H1 (cell line): ENCODE measurements at regions not wholly inside any gene's neighbourhood (a gene's known extent, or its start where the extent isn't known, plus 50 kb on each side); places are given as distances from the start of the nearest gene placed in this dataset.

Experiments
- CTCF ChIA-PET: fragments of 300-600 bp; sonication (Branson Sonifier 250); formaldehyde crosslinking; loops from one replicate; lab custom pipeline; 2021; ENCODE audit not compliant: partially characterized antibody; lab: Charles Lee
- POLR2A ChIA-PET: fragments of 300-600 bp; sonication (Branson Sonifier 250); formaldehyde crosslinking; loops from one replicate; lab custom pipeline; 2021; ENCODE audit warnings: inconsistent platforms; ENCODE audit not compliant: partially characterized antibody; lab: Charles Lee
- DNase-seq, 2 experiments: peaks; one replicate each; pipeline versions ENCODE4 v3.0.0 to v3.0.0-alpha.2; 2010 to 2022; ENCODE audit warnings: low spot score in 2 of 2, low read depth in 1 of 2, mixed read lengths in 1 of 2
- FAIRE-seq: peaks from 2 replicates; lab custom pipeline; 2011; peaks lifted over from hg19 to GRCh38; lab: Jason Lieb, UNC
- H2AFZ ChIP-seq: 2 replicates; pipeline ENCODE4 v1.8.1; 2012; ENCODE audit warnings: low read length, inconsistent platforms
- H2AK5ac ChIP-seq: 2 replicates; pipeline ENCODE4 v1.6.1; 2013; ENCODE audit warnings: low read depth, low read length
- H2BK120ac ChIP-seq: replicated peaks from 2 replicates; pipeline ENCODE3; 2013; ENCODE audit warnings: low read depth, low read length, inconsistent platforms
- H2BK12ac ChIP-seq: 2 replicates; pipeline ENCODE4 v1.6.1; 2013; ENCODE audit warnings: low read depth, low read length
- H2BK15ac ChIP-seq: 2 replicates; pipeline ENCODE4 v1.6.1; 2013; ENCODE audit warnings: low read length
- H2BK20ac ChIP-seq: 2 replicates; pipeline ENCODE4 v1.6.1; 2013; ENCODE audit warnings: low read length
- H2BK5ac ChIP-seq: 2 replicates; pipeline ENCODE4 v1.6.1; 2013; ENCODE audit warnings: low read depth, low read length
- H3K14ac ChIP-seq: 2 replicates; pipeline ENCODE4 v1.6.1; 2013; ENCODE audit warnings: inconsistent platforms; ENCODE audit not compliant: insufficient read length
- H3K18ac ChIP-seq: 2 replicates; pipeline ENCODE4 v1.6.1; 2013; ENCODE audit warnings: low read length; ENCODE audit errors: extremely low read depth
- H3K23ac ChIP-seq: 2 replicates; pipeline ENCODE4 v1.6.1; 2013; ENCODE audit warnings: inconsistent platforms; ENCODE audit not compliant: insufficient read length
- H3K23me2 ChIP-seq: 2 replicates; pipeline ENCODE4 v1.6.1; 2013; ENCODE audit warnings: low read depth, low read length
- H3K27ac ChIP-seq: 2 replicates; pipeline ENCODE4 v1.6.1; 2011; ENCODE audit warnings: low read depth, low read length, inconsistent platforms
- H3K27me3 ChIP-seq, 4 experiments: replicated peaks in 1 of 4; 1 replicate in 1 of 4; 2 replicates in 3 of 4; pipeline versions ENCODE4 v1.6.1 to v1.8.1; 2011 to 2013; ENCODE audit warnings: low read length in 3 of 4, mild to moderate bottlenecking in 3 of 4, inconsistent platforms in 2 of 4, mixed read lengths in 2 of 4, moderate library complexity in 1 of 4; ENCODE audit not compliant: control insufficient read depth in 3 of 4, insufficient read depth in 3 of 4; ENCODE audit errors: extremely low read depth in 1 of 4
- H3K36me3 ChIP-seq, 4 experiments: 2 replicates each; pipeline versions ENCODE4 v1.6.1 to v1.8.1; 2011 to 2013; ENCODE audit warnings: mild to moderate bottlenecking in 4 of 4, low read length in 3 of 4, moderate library complexity in 2 of 4, control low read depth in 1 of 4, inconsistent platforms in 1 of 4; ENCODE audit not compliant: insufficient read depth in 4 of 4, control insufficient read depth in 2 of 4
- H3K4ac ChIP-seq: replicated peaks from 2 replicates; pipeline ENCODE3; 2013; ENCODE audit warnings: low read length, low read depth, mixed read lengths, inconsistent platforms; ENCODE audit not compliant: insufficient read length
- H3K4me1 ChIP-seq, 4 experiments: replicated peaks in 1 of 4; 1 replicate in 1 of 4; 2 replicates in 3 of 4; pipeline versions ENCODE4 v1.6.1 to v1.8.1; 2011 to 2013; ENCODE audit warnings: low read length in 3 of 4, inconsistent platforms in 2 of 4, mixed read lengths in 1 of 4; ENCODE audit not compliant: insufficient read depth in 4 of 4, control insufficient read depth in 3 of 4
- H3K4me2 ChIP-seq, 2 experiments: 2 replicates each; pipeline versions ENCODE4 v1.6.1 to v1.8.1; 2011 to 2013; ENCODE audit warnings: low read depth in 2 of 2, low read length in 2 of 2, control low read depth in 1 of 2, inconsistent platforms in 1 of 2, mild to moderate bottlenecking in 1 of 2; ENCODE audit not compliant: insufficient read depth in 1 of 2
- H3K4me3 ChIP-seq, 4 experiments: fragments of 200-600, 300-600 bp in 1 of 4; sonication (generic), shearing (Covaris generic), sonication (Bioruptor Twin) in 1 of 4; 2 replicates each; pipeline versions ENCODE4 v1.5.1 to v1.8.1; 2011 to 2016; ENCODE audit warnings: low read length in 4 of 4, low read depth in 3 of 4, control low read depth in 2 of 4, inconsistent platforms in 2 of 4, mild to moderate bottlenecking in 2 of 4, mixed read lengths in 1 of 4, moderate library complexity in 1 of 4; ENCODE audit not compliant: insufficient read depth in 2 of 4; ENCODE audit errors: extremely low read depth in 1 of 4
- H3K56ac ChIP-seq: replicated peaks from 2 replicates; pipeline ENCODE3; 2013; ENCODE audit warnings: low read depth, mild to moderate bottlenecking, mixed read lengths, low read length, inconsistent platforms; ENCODE audit not compliant: insufficient read length
- H3K79me1 ChIP-seq: 2 replicates; pipeline ENCODE4 v1.6.1; 2013; ENCODE audit warnings: low read depth, low read length, control low read depth
- H3K79me2 ChIP-seq, 2 experiments: 2 replicates each; pipeline versions ENCODE4 v1.6.1 to v1.8.1; 2012 to 2013; ENCODE audit warnings: low read length in 2 of 2, mild to moderate bottlenecking in 2 of 2, inconsistent platforms in 1 of 2; ENCODE audit not compliant: insufficient read depth in 2 of 2, control insufficient read depth in 1 of 2
- H3K9ac ChIP-seq, 4 experiments: replicated peaks in 1 of 4; 1 replicate in 1 of 4; 2 replicates in 3 of 4; pipeline versions ENCODE4 v1.6.1 to v1.8.1; 2011 to 2013; ENCODE audit warnings: low read depth in 3 of 4, low read length in 3 of 4, control low read depth in 2 of 4, mild to moderate bottlenecking in 2 of 4, moderate library complexity in 2 of 4, inconsistent platforms in 1 of 4; ENCODE audit errors: extremely low read depth in 1 of 4
- H3K9me3 ChIP-seq, 2 experiments: 2 replicates each; pipeline versions ENCODE4 v1.6.1 to v1.8.1; 2012 to 2013; ENCODE audit warnings: mild to moderate bottlenecking in 2 of 2, moderate library complexity in 2 of 2, control low read depth in 1 of 2, inconsistent platforms in 1 of 2, low read depth in 1 of 2, low read length in 1 of 2, mixed read lengths in 1 of 2; ENCODE audit not compliant: insufficient read depth in 2 of 2
- H4K20me1 ChIP-seq, 2 experiments: replicated peaks in 1 of 2; 2 replicates each; pipeline versions ENCODE3 to v1.8.1; 2011 to 2013; ENCODE audit warnings: inconsistent platforms in 2 of 2, low read length in 2 of 2, mild to moderate bottlenecking in 1 of 2; ENCODE audit not compliant: insufficient read depth in 2 of 2, control insufficient read depth in 1 of 2
- H4K5ac ChIP-seq: 2 replicates; pipeline ENCODE4 v1.6.1; 2013; ENCODE audit warnings: low read length, low read depth, mixed read lengths, inconsistent platforms; ENCODE audit not compliant: insufficient read length
- H4K8ac ChIP-seq: 2 replicates; pipeline ENCODE4 v1.8.0; 2013; ENCODE audit warnings: mild to moderate bottlenecking, moderate library complexity, low read length, inconsistent platforms; ENCODE audit not compliant: insufficient read depth; ENCODE audit errors: extremely low read depth
- H4K91ac ChIP-seq: replicated peaks from 2 replicates; pipeline ENCODE3; 2013; ENCODE audit warnings: low read length, mixed read lengths, inconsistent platforms; ENCODE audit not compliant: insufficient read length
- CHD2 ChIP-seq: IDR thresholded peaks from 2 replicates; pipeline ENCODE4 v1.6.1; 2012; ENCODE audit warnings: low read length, improper control_type of control experiment
- FOSL1 ChIP-seq: IDR thresholded peaks from 2 replicates; pipeline ENCODE4 v1.6.1; 2011; ENCODE audit warnings: mild to moderate bottlenecking, low read depth, low read length, moderate library complexity; ENCODE audit not compliant: insufficient read depth
- MAFK ChIP-seq: IDR thresholded peaks from 2 replicates; pipeline ENCODE4 v1.6.1; 2012; ENCODE audit warnings: low read depth, mild to moderate bottlenecking, improper control_type of control experiment, low read length
- SP4 ChIP-seq: IDR thresholded peaks from 2 replicates; pipeline ENCODE4 v1.6.1; 2012; ENCODE audit warnings: low read length, inconsistent platforms
- WGBS, 2 experiments: shearing (Covaris generic) in 1 of 2; methylation state at CpG; one replicate each; pipeline versions ENCODE4 v1.1.6 to v1.1.7; 2013 to 2015; ENCODE audit warnings: low lambda C conversion rate in 2 of 2, mixed read lengths in 2 of 2, inconsistent platforms in 1 of 2, low coverage in 1 of 2, missing lambda C conversion rate in 1 of 2; ENCODE audit not compliant: insufficient replicate concordance in 2 of 2, insufficient coverage in 1 of 2, insufficient read length in 1 of 2; ENCODE audit errors: extremely low coverage in 1 of 2, missing lambda C conversion rate in 1 of 2; 5-methylcytosine and 5-hydroxymethylcytosine counted together

- H3K27ac ChIP-seq, result no peak overlapping the region
- H4K8ac ChIP-seq, result no peak overlapping the region
- no peak overlapping the region for H2AFZ ChIP-seq
- H2BK12ac ChIP-seq, result no peak overlapping the region
- DNase-seq, result no peak
- no peak overlapping the region for H2AK5ac ChIP-seq
- POLR2A ChIA-PET, result no interaction called here
- no peak for FAIRE-seq
- WGBS, 2 experiments, result 56% methylated on average over 4 of the region's 4 CpGs; no CpG with 5 or more reads in 1 of the 2 experiments
- H3K4me1 ChIP-seq, result peaks cover 4 to 11% (median 5%) of the 10 kb centered on the region in 4 experiments; a peak in 6 of 7 replicates
- no peak overlapping the region for H4K5ac ChIP-seq
- H3K14ac ChIP-seq, result no peak overlapping the region
- no peaks in the 10 kb centered on the region for H3K79me2 ChIP-seq
- TF ChIP-seq SP4, result no peak
- 0 out of 2 replicates have a peak, but pooled peaks have one; percentile 27 for TF ChIP-seq MAFK
- no peak for TF ChIP-seq FOSL1
- TF ChIP-seq CHD2, result no peak
- H2BK5ac ChIP-seq, result no peak overlapping the region
- no peaks in the 10 kb centered on the region for H4K20me1 ChIP-seq
- no peaks in the 10 kb centered on the region for H3K36me3 ChIP-seq
- no peak overlapping the region for H2BK120ac ChIP-seq
- H2BK20ac ChIP-seq, result no peak overlapping the region
- no peak overlapping the region for H2BK15ac ChIP-seq
- H3K23me2 ChIP-seq, result no peaks in the 10 kb centered on the region
- H3K27me3 ChIP-seq, result no peaks in the 10 kb centered on the region
- no peaks in the 10 kb centered on the region for H3K9me3 ChIP-seq
- H3K4me2 ChIP-seq, result no peak overlapping the region
- no peak overlapping the region for H3K23ac ChIP-seq
- no peak overlapping the region for H3K18ac ChIP-seq
- H3K4ac ChIP-seq, result no peak overlapping the region
- CTCF ChIA-PET, result no interaction called here
- no peak overlapping the region for H3K4me3 ChIP-seq
- no peak overlapping the region for H3K9ac ChIP-seq
- no peak overlapping the region for H3K56ac ChIP-seq
- no peaks in the 10 kb centered on the region for H3K79me1 ChIP-seq
- no peak overlapping the region for H4K91ac ChIP-seq
Measured at GRCh38 chr3:164848923-164849322, 229.4 kb downstream of the SI start.
